GM11168 (cell line): ENCODE measurements at regions not wholly inside any gene's neighbourhood (a gene's known extent, or its start where the extent isn't known, plus 50 kb on each side); places are given as distances from the start of the nearest gene placed in this dataset.

Experiments
- in situ Hi-C: fragments of 300-500 bp; cut with MboI; formaldehyde crosslinking; loops from one replicate; pipeline ENCODE4 v1.12.0; 2022; ENCODE audit warnings: low sequenced_read_pairs; ENCODE audit not compliant: unreplicated experiment

- in situ Hi-C loops = no loop called here
These were observed 381.6 kb upstream of the CPEB2 start for GRCh38 chr4:14620567-14621141.

- in situ Hi-C loops = no loop called here
These were observed 380.4 kb upstream of the CPEB2 start for GRCh38 chr4:14621731-14622463.

- in situ Hi-C loops = no loop called here
These were observed 375.2 kb upstream of the CPEB2 start for GRCh38 chr4:14627038-14627437.

GRCh38 chr4:14631806-14632440, 370.4 kb upstream of the CPEB2 start:
- in situ Hi-C loops = no loop called here

GRCh38 chr4:14636563-14636962, 365.7 kb upstream of the CPEB2 start:
- in situ Hi-C loops = no loop called here

GRCh38 chr4:14640476-14640875, 361.8 kb upstream of the CPEB2 start:
- in situ Hi-C loops = no loop called here

GRCh38 chr4:14641871-14642270, 360.4 kb upstream of the CPEB2 start:
- in situ Hi-C loops = no loop called here

GRCh38 chr4:14644580-14645282, 357.6 kb upstream of the CPEB2 start:
- in situ Hi-C loops = no loop called here

- in situ Hi-C loops = no loop called here
These were observed 355.4 kb upstream of the CPEB2 start for GRCh38 chr4:14646831-14647230.

GRCh38 chr4:14650127-14650526, 352.2 kb upstream of the CPEB2 start:
- in situ Hi-C loops = no loop called here

- in situ Hi-C loops = no loop called here
These were observed 349.8 kb upstream of the CPEB2 start for GRCh38 chr4:14652522-14652921.

- in situ Hi-C loops = no loop called here
These were observed 348.9 kb upstream of the CPEB2 start for GRCh38 chr4:14653338-14653737.

GRCh38 chr4:14659286-14659685, 343.0 kb upstream of the CPEB2 start:
- in situ Hi-C loops = no loop called here

GRCh38 chr4:14667624-14668151, 334.6 kb upstream of the CPEB2 start:
- in situ Hi-C loops = no loop called here

- in situ Hi-C loops = no loop called here
These were observed 334.0 kb upstream of the CPEB2 start for GRCh38 chr4:14668296-14668695.

- in situ Hi-C loops = no loop called here
These were observed 332.9 kb upstream of the CPEB2 start for GRCh38 chr4:14669371-14669770.

- in situ Hi-C loops = no loop called here
These were observed 331.1 kb upstream of the CPEB2 start for GRCh38 chr4:14671146-14671545.

GRCh38 chr4:14675279-14675985, 326.8 kb upstream of the CPEB2 start:
- in situ Hi-C loops = no loop called here

GRCh38 chr4:14679906-14680305, 322.4 kb upstream of the CPEB2 start:
- in situ Hi-C loops = no loop called here

- in situ Hi-C loops = no loop called here
These were observed 321.0 kb upstream of the CPEB2 start for GRCh38 chr4:14681330-14681729.
